ENCODE measurements at regions not wholly inside any gene's neighbourhood (a gene's known extent, or its start where the extent isn't known, plus 50 kb on each side); places are given as distances from the start of the nearest gene placed in this dataset.

DNA sequence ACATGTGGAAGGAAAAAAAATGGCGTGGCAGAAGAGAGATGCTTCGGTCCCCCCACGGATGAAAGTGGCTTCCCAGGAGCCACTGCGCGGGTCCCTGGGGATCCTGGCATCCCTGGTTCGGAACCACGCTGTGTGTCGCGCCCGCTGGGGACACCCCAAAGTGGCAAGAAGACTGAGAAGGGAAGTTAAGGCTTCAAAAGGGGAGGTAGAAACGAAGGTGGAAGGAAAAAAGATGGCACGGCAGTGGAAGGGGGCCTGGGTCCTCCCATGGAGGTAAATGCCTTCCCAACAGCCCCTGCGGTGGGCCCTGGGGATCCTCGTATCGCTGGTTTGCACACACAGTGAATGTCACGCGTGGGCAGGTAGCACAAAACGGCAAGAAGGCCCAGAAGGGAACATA, 281.7 kb downstream of the ALG10 start:
- TF ChIP-seq, protein P1, sequence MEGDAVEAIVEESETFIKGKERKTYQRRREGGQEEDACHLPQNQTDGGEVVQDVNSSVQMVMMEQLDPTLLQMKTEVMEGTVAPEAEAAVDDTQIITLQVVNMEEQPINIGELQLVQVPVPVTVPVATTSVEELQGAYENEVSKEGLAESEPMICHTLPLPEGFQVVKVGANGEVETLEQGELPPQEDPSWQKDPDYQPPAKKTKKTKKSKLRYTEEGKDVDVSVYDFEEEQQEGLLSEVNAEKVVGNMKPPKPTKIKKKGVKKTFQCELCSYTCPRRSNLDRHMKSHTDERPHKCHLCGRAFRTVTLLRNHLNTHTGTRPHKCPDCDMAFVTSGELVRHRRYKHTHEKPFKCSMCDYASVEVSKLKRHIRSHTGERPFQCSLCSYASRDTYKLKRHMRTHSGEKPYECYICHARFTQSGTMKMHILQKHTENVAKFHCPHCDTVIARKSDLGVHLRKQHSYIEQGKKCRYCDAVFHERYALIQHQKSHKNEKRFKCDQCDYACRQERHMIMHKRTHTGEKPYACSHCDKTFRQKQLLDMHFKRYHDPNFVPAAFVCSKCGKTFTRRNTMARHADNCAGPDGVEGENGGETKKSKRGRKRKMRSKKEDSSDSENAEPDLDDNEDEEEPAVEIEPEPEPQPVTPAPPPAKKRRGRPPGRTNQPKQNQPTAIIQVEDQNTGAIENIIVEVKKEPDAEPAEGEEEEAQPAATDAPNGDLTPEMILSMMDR (IDR thresholded peaks at IDR 0.05): no peak
- TF ChIP-seq EP300 (IDR thresholded peaks at IDR 0.05): no peak
- no peak for TF ChIP-seq POLR2AphosphoS5 (IDR thresholded peaks at IDR 0.05)
- TF ChIP-seq POLR2A (IDR thresholded peaks at IDR 0.05): no peak

Measured in stomach (tissue), 4 donors.